Smooth muscle cell (in vitro differentiated cells): ENCODE measurements at regions not wholly inside any gene's neighbourhood (a gene's known extent, or its start where the extent isn't known, plus 50 kb on each side); places are given as distances from the start of the nearest gene placed in this dataset.

Experiments
- DNase-seq: peaks from one replicate; lab custom pipeline; 2025; ENCODE audit not compliant: unreplicated experiment; lab: John Stamatoyannopoulos, UW
- H2AFZ ChIP-seq: fragments of 200-600 bp; sonication (generic); 2 replicates; pipeline ENCODE4 v1.6.0; 2016; ENCODE audit warnings: antibody characterized with exemption, low read depth, mild to moderate bottlenecking
- H3F3A ChIP-seq: fragments of 200-600 bp; sonication (generic); 2 replicates; pipeline ENCODE4 v1.6.0; 2017; ENCODE audit warnings: antibody characterized with exemption, low read depth
- H3K27ac ChIP-seq: fragments of 200-600 bp; sonication (generic); 2 replicates; pipeline ENCODE4 v1.5.1; 2016; ENCODE audit warnings: low read depth, mild to moderate bottlenecking
- H3K27me3 ChIP-seq: fragments of 200-600 bp; sonication (generic); 2 replicates; pipeline ENCODE4 v1.6.1; 2016; ENCODE audit warnings: low read depth, mild to moderate bottlenecking
- H3K36me3 ChIP-seq: fragments of 200-600 bp; sonication (generic); 2 replicates; pipeline ENCODE4 v1.5.1; 2016; ENCODE audit warnings: low read depth
- H3K4me1 ChIP-seq: fragments of 200-600 bp; sonication (generic); 2 replicates; pipeline ENCODE4 v1.5.1; 2016; ENCODE audit warnings: low read depth
- H3K4me2 ChIP-seq: fragments of 200-600 bp; sonication (generic); 2 replicates; pipeline ENCODE4 v1.6.0; 2016; ENCODE audit warnings: mild to moderate bottlenecking
- H3K4me3 ChIP-seq: fragments of 200-600 bp; sonication (generic); 2 replicates; pipeline ENCODE4 v1.5.1; 2016; ENCODE audit warnings: mild to moderate bottlenecking
- H3K79me2 ChIP-seq: fragments of 200-600 bp; sonication (generic); 2 replicates; pipeline ENCODE4 v1.6.0; 2016; ENCODE audit warnings: low read depth, mild to moderate bottlenecking
- H3K9ac ChIP-seq: fragments of 200-600 bp; sonication (generic); 2 replicates; pipeline ENCODE4 v1.6.0; 2016; ENCODE audit warnings: low read depth
- H3K9me3 ChIP-seq: fragments of 200-600 bp; sonication (generic); replicated peaks from 2 replicates; pipeline ENCODE4 v1.5.1; 2016; ENCODE audit warnings: low read depth
- H4K20me1 ChIP-seq: fragments of 200-600 bp; sonication (generic); 2 replicates; pipeline ENCODE4 v1.6.0; 2016; ENCODE audit warnings: low read depth
- WGBS: methylation state at CpG from one replicate; pipeline ENCODE4 v1.1.7; 2016; ENCODE audit warnings: low lambda C conversion rate; 5-methylcytosine and 5-hydroxymethylcytosine counted together
- TF ChIP-seq, protein P1 (sequence below): fragments of 200-600 bp; sonication (generic); IDR thresholded peaks from 2 replicates; pipeline ENCODE4 v1.5.1; 2017; ENCODE audit warnings: borderline replicate concordance, mild to moderate bottlenecking, antibody characterized with exemption; ENCODE audit not compliant: insufficient read depth, poor library complexity, severe bottlenecking

- Histone ChIP-seq H3K27ac (peak overlapping the region; percentile 90), H3K27me3 (no peaks in the 10 kb centered on the region), H3K4me2 (peak overlapping the region; percentile 71), H2AFZ (no peak overlapping the region), H3K79me2 (no peaks in the 10 kb centered on the region), H3K9ac (peak overlapping the region; percentile 76), H3F3A (peaks cover 15% of the 10 kb centered on the region), H3K4me1 (peaks cover 33% of the 10 kb centered on the region), H3K36me3 (no peaks in the 10 kb centered on the region), H3K4me3 (no peak overlapping the region), H3K9me3 (no peaks in the 10 kb centered on the region), H4K20me1 (no peaks in the 10 kb centered on the region)
- WGBS: 11% methylated on average over 10 of the region's 10 CpGs
- DNase-seq: peak; percentile 41
- TF ChIP-seq, protein P1, sequence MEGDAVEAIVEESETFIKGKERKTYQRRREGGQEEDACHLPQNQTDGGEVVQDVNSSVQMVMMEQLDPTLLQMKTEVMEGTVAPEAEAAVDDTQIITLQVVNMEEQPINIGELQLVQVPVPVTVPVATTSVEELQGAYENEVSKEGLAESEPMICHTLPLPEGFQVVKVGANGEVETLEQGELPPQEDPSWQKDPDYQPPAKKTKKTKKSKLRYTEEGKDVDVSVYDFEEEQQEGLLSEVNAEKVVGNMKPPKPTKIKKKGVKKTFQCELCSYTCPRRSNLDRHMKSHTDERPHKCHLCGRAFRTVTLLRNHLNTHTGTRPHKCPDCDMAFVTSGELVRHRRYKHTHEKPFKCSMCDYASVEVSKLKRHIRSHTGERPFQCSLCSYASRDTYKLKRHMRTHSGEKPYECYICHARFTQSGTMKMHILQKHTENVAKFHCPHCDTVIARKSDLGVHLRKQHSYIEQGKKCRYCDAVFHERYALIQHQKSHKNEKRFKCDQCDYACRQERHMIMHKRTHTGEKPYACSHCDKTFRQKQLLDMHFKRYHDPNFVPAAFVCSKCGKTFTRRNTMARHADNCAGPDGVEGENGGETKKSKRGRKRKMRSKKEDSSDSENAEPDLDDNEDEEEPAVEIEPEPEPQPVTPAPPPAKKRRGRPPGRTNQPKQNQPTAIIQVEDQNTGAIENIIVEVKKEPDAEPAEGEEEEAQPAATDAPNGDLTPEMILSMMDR: no peak
Measured at GRCh38 chr2:41966431-41966893, 81.4 kb upstream of the PKDCC start.

- H3K4me2 ChIP-seq: peak overlapping the region; percentile 65
Measured at GRCh38 chr2:41966920-41967319, 80.9 kb upstream of the PKDCC start.

DNA sequence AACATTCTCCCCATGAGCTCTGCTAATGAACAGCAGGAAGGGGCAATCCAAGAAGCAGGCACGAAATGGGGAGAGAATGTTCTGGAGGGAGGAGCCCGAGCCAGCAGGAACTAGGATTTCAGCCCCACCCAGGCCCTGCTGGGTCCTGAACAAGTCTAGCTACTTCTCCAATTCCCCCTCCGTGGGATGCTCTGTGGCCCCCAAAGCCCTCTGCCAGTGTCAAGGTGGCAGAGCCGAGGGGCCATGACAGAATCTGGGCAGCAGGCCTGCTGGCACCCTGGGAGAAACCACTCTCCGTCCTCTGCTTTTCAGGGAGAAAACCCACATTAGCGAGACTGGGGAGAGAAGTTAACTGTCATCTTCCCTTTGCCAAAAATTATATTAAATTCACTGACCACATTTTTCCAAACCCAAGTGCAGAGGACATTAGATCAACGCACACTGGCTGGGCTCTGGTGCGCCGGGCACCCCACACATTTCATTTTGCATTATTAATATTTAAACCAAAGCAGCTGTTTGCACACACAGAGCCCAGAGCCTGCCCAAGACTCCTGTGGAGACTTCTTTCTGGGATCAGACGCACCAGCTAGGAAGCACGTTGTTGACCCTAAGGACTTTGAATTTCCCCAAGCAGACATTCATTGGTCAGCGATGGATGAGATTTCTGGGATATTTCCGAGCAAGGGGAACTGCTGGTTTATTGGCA is 80.2 kb upstream of the PKDCC start:
- Histone ChIP-seq H3K9ac (no peak overlapping the region), H2AFZ (no peak overlapping the region), H3K79me2 (no peaks in the 10 kb centered on the region), H3K27ac (peak overlapping the region; percentile 72), H3K4me1 (peaks cover 33% of the 10 kb centered on the region), H4K20me1 (no peaks in the 10 kb centered on the region), H3K36me3 (no peaks in the 10 kb centered on the region), H3K4me3 (no peak overlapping the region), H3K4me2 (peak overlapping the region; percentile 65), H3F3A (peaks cover 10% of the 10 kb centered on the region), H3K27me3 (no peaks in the 10 kb centered on the region), H3K9me3 (no peaks in the 10 kb centered on the region)
- no peak for DNase-seq
- TF ChIP-seq, protein P1: no peak
- 83% methylated on average over 13 of the region's 13 CpGs for WGBS

More at GRCh38 chr2:41966920-41967319, 80.9 kb upstream of the PKDCC start:
- no peaks in the 10 kb centered on the region for H3K9me3 ChIP-seq
- H2AFZ ChIP-seq: no peak overlapping the region
- WGBS: 80% methylated on average over 8 of the region's 8 CpGs
- peak overlapping the region; percentile 72 for H3K27ac ChIP-seq
- TF ChIP-seq, protein P1: no peak
- H3K27me3 ChIP-seq: no peaks in the 10 kb centered on the region
- H3K4me1 ChIP-seq: peaks cover 33% of the 10 kb centered on the region
- H3K79me2 ChIP-seq: no peaks in the 10 kb centered on the region
- DNase-seq: no peak
- no peak overlapping the region for H3K4me3 ChIP-seq
- H4K20me1 ChIP-seq: no peaks in the 10 kb centered on the region
- peak overlapping the region; percentile 10 for H3K9ac ChIP-seq
- peaks cover 15% of the 10 kb centered on the region for H3F3A ChIP-seq
- H3K36me3 ChIP-seq: no peaks in the 10 kb centered on the region

DNA sequence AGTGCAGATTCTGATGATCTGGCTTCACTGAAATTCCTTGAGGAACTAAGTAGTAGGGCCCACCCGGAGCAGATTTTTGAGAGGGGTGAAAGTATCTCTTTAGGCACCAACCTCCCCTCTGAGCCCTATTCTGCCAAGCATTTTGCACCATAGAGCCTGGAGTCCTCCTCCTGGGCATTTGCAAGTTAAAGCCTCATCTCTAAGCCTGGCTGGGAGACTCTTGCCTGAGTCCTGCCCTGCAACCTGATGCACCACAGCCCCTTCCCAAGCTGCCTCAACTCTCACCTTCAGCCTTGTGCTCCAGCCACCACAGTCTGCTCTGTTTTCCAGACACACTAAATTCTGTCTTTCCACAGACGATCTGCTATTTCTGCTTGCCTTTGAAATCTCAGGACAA is 79.6 kb upstream of the PKDCC start:
- TF ChIP-seq, protein P1: no peak
- H3K4me2 ChIP-seq: no peak overlapping the region
- no peaks in the 10 kb centered on the region for H3K36me3 ChIP-seq
- no peaks in the 10 kb centered on the region for H3K79me2 ChIP-seq
- WGBS: 83% methylated on average over 2 of the region's 2 CpGs
- no peak overlapping the region for H3K27ac ChIP-seq
- DNase-seq: no peak
- H4K20me1 ChIP-seq: no peaks in the 10 kb centered on the region
- peaks cover 32% of the 10 kb centered on the region for H3K4me1 ChIP-seq
- H2AFZ ChIP-seq: no peak overlapping the region
- H3K9ac ChIP-seq: no peak overlapping the region
- H3K4me3 ChIP-seq: no peak overlapping the region
- no peaks in the 10 kb centered on the region for H3K27me3 ChIP-seq
- peaks cover 6% of the 10 kb centered on the region for H3F3A ChIP-seq
- no peaks in the 10 kb centered on the region for H3K9me3 ChIP-seq
